Keratinocyte (primary cell): ENCODE measurements at regions not wholly inside any gene's neighbourhood (a gene's known extent, or its start where the extent isn't known, plus 50 kb on each side); places are given as distances from the start of the nearest gene placed in this dataset.

Source experiments
- EZH2 ChIP-seq: IDR thresholded peaks from one replicate; pipeline ENCODE4 v1.6.1; 2012; ENCODE audit warnings: inconsistent platforms, mild to moderate bottlenecking, low read length, moderate library complexity
- TF ChIP-seq, protein P1 (sequence below), 3 experiments: IDR thresholded peaks in 1 of 3; conservative IDR thresholded peaks in 1 of 3; optimal IDR thresholded peaks in 1 of 3; 2 replicates in 2 of 3; 3 replicates in 1 of 3; pipeline versions ENCODE3 to v1.5.1; 2011; ENCODE audit warnings: low read length in 3 of 3, mild to moderate bottlenecking in 3 of 3, moderate library complexity in 2 of 3, control low read depth in 1 of 3, inconsistent platforms in 1 of 3; ENCODE audit not compliant: insufficient read depth in 2 of 3; ENCODE audit errors: extremely low read depth in 1 of 3

DNA sequence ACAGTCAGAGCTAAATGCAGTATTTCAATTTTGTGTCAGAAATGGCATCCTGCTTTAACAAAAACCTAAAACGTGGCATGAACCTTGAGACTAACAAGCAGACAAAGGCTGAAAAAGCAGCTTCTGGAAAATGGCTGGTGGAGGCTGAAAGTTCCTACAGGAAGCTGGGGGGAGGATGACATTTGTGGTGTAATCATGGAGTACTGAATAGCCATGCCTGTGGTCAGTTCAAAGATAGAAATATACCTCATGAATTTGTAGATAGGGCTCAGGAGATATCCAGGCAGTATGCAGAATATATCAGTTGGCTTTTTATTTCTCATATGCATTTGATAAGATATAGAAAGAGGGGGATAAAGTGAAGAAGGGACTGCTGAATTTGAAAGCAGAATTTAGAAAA lies 181.7 kb downstream of the UQCRFS1 start:
- TF ChIP-seq, protein P1, sequence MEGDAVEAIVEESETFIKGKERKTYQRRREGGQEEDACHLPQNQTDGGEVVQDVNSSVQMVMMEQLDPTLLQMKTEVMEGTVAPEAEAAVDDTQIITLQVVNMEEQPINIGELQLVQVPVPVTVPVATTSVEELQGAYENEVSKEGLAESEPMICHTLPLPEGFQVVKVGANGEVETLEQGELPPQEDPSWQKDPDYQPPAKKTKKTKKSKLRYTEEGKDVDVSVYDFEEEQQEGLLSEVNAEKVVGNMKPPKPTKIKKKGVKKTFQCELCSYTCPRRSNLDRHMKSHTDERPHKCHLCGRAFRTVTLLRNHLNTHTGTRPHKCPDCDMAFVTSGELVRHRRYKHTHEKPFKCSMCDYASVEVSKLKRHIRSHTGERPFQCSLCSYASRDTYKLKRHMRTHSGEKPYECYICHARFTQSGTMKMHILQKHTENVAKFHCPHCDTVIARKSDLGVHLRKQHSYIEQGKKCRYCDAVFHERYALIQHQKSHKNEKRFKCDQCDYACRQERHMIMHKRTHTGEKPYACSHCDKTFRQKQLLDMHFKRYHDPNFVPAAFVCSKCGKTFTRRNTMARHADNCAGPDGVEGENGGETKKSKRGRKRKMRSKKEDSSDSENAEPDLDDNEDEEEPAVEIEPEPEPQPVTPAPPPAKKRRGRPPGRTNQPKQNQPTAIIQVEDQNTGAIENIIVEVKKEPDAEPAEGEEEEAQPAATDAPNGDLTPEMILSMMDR (optimal IDR thresholded peaks at IDR 0.05 in 1 of 3, IDR thresholded peaks at IDR 0.05 in 1 of 3, conservative IDR thresholded peaks at IDR 0.05 in 1 of 3; ENCODE audit: extremely low read depth in 1 of 3, insufficient read depth in 2 of 3, low read length in 3 of 3): no peak
- no peak for TF ChIP-seq EZH2
